T-cell (primary cell): ENCODE measurements at regions not wholly inside any gene's neighbourhood (a gene's known extent, or its start where the extent isn't known, plus 50 kb on each side); places are given as distances from the start of the nearest gene placed in this dataset.
"Not testable (repeated sequence)": the region's sequence is repeated elsewhere in the genome, so short reads cannot be mapped to it uniquely, and the experiment has no call there.

Experiments used
- ATAC-seq, 4 experiments: fragments of 200-7000 bp in 3 of 4; fragments of 150-1000 bp in 1 of 4; cut with Tn5 transposase; replicated peaks in 1 of 4; 1 replicate in 3 of 4; 2 replicates in 1 of 4; pipeline ENCODE4 v1.10.0; 2021; ENCODE audit warnings: moderate library complexity in 3 of 4, mild to moderate bottlenecking in 2 of 4, moderate number of reproducible peaks in 1 of 4
- CTCF ChIA-PET, 2 donors: fragments of 300-600 bp; sonication (Branson Sonifier 250); formaldehyde crosslinking; loops; one replicate each; lab custom pipeline; 2022; ENCODE audit warnings: antibody characterized with exemption in 2 of 2; lab: Charles Lee
- POLR2A ChIA-PET, 2 donors: fragments of 300-600 bp; sonication (Branson Sonifier 250); formaldehyde crosslinking; loops; one replicate each; lab custom pipeline; 2022; ENCODE audit warnings: antibody characterized with exemption in 2 of 2; lab: Charles Lee
- DNase-seq, 35 experiments: peaks; one replicate each; pipeline versions ENCODE4 v3.0.0 to v3.0.0-alpha.2; 2013 to 2023
- H3K27ac ChIP-seq: one replicate; pipeline ENCODE4 v1.5.1; 2013; ENCODE audit warnings: low read length
- H3K27me3 ChIP-seq, 2 experiments: replicated peaks in 1 of 2; 1 replicate in 1 of 2; 2 replicates in 1 of 2; pipeline versions ENCODE4 v1.6.1 to v1.7.0; 2013; ENCODE audit warnings: low read length in 1 of 2, mixed read lengths in 1 of 2; ENCODE audit not compliant: control insufficient read depth in 2 of 2, insufficient read depth in 2 of 2; ENCODE audit errors: extremely low read depth in 1 of 2
- H3K36me3 ChIP-seq, 2 donors: 1 replicate in 1 of 2; 2 replicates in 1 of 2; pipeline versions ENCODE4 v1.6.1 to v1.7.0; 2013; ENCODE audit warnings: low read length in 1 of 2; ENCODE audit not compliant: control insufficient read depth in 2 of 2, insufficient read depth in 1 of 2; ENCODE audit errors: extremely low read depth in 1 of 2
- H3K4me1 ChIP-seq, 2 experiments: 1 replicate in 1 of 2; 2 replicates in 1 of 2; pipeline versions ENCODE4 v1.6.1 to v1.7.0; 2013; ENCODE audit warnings: low read length in 2 of 2, mixed read lengths in 1 of 2; ENCODE audit not compliant: insufficient read depth in 2 of 2, control insufficient read depth in 1 of 2; ENCODE audit errors: extremely low read depth in 1 of 2
- H3K4me3 ChIP-seq, 2 donors: 1 replicate in 1 of 2; 2 replicates in 1 of 2; pipeline versions ENCODE4 v1.5.1 to v1.7.0; 2013; ENCODE audit warnings: mild to moderate bottlenecking in 2 of 2, low read length in 1 of 2, moderate library complexity in 1 of 2; ENCODE audit not compliant: control insufficient read depth in 1 of 2; ENCODE audit errors: extremely low read depth in 1 of 2
- H3K9me3 ChIP-seq: 2 replicates; pipeline ENCODE4 v1.7.0; 2013
- H3K27ac Mint-ChIP-seq, 2 donors: one replicate each; pipeline ENCODE4 v1.8.0; 2020 to 2021; ENCODE audit warnings: mild to moderate bottlenecking in 2 of 2, mixed read lengths in 2 of 2
- H3K27me3 Mint-ChIP-seq, 2 donors: one replicate each; pipeline ENCODE4 v1.8.0; 2021 to 2022; ENCODE audit warnings: mixed read lengths in 2 of 2
- H3K36me3 Mint-ChIP-seq: one replicate; pipeline ENCODE4 v1.8.0; 2021; ENCODE audit warnings: mixed read lengths
- H3K4me1 Mint-ChIP-seq, 3 donors: one replicate each; pipeline ENCODE4 v1.8.0; 2020 to 2022; ENCODE audit warnings: mixed read lengths in 3 of 3, mild to moderate bottlenecking in 1 of 3
- H3K4me3 Mint-ChIP-seq, 3 donors: one replicate each; pipeline ENCODE4 v1.8.0; 2020 to 2022; ENCODE audit warnings: mild to moderate bottlenecking in 3 of 3, mixed read lengths in 3 of 3, moderate library complexity in 3 of 3
- H3K9me3 Mint-ChIP-seq, 3 donors: one replicate each; pipeline ENCODE4 v1.8.0; 2020 to 2022; ENCODE audit warnings: mixed read lengths in 3 of 3
- WGBS: methylation state at CpG from one replicate; pipeline ENCODE4 v1.1.5; 2013; ENCODE audit warnings: missing lambda C conversion rate; ENCODE audit not compliant: insufficient coverage; 5-methylcytosine and 5-hydroxymethylcytosine counted together

DNA sequence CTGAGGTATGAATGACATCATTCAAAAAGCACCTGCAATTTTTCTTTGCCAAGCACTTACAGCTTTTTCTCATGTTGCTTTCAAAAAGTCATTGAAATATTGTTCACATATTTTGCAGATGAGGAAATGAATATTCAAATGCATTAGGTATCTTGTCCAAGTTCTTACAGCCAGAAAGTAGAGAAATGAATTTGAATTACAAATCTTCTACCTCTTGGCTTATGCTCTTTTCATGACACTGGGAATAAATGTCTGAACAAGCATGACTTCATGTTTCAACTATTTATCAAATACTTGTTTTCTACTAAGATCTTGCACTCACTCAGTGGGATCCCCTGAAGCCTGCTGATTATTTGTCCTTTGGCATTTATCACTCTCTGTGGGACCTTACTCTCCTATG lies 267.2 kb upstream of the BTG1 start:
- Histone ChIP-seq H3K27ac (no peak overlapping the region), H3K9me3 (no peaks in the 10 kb centered on the region), H3K36me3 (no peaks in the 10 kb centered on the region), H3K4me1 (peaks cover 0 to 3% of the 10 kb centered on the region in 2 experiments), H3K4me3 (no peak overlapping the region), H3K27me3 (no peaks in the 10 kb centered on the region)
- no peak overlapping the region for H3K4me3 Mint-ChIP-seq
- peaks cover 40 to 43% (median 41%) of the 10 kb centered on the region in 3 donors for H3K4me1 Mint-ChIP-seq
- ATAC-seq (no peak), DNase-seq (no peak)
- ChIA-PET CTCF (no interaction called here), POLR2A (no interaction called here)
- peaks cover 0 to 12% (median 3%) of the 10 kb centered on the region in 3 donors for H3K9me3 Mint-ChIP-seq
- H3K27ac Mint-ChIP-seq, result no peak overlapping the region
- H3K27me3 Mint-ChIP-seq, result no peaks in the 10 kb centered on the region
- H3K36me3 Mint-ChIP-seq, result no peaks in the 10 kb centered on the region

DNA sequence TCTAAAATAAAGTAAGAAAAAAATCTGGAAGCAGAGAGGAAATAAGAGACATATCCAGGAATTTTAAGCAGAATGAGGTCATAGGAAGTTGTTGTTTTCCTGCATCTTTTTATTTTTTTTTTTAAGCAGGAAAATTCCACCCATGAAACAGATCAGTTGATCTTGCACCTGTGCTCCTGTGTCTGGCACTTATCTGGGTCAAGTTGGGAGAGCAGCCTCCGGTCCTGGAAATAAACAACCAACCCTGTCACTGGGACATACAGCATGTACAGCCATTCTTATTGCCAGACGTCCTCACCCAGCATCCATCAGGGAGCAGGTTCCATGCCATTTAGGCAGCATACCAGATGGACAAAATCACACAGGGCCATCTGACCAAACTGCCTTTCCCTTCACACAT lies 266.0 kb upstream of the BTG1 start:
- H3K4me3 ChIP-seq, result no peak overlapping the region
- Mint-ChIP-seq H3K27ac (no peak overlapping the region), H3K27me3 (no peaks in the 10 kb centered on the region), H3K4me1 (peaks cover 40 to 51% (median 47%) of the 10 kb centered on the region in 3 donors), H3K9me3 (peaks cover 0 to 12% (median 3%) of the 10 kb centered on the region in 3 donors), H3K36me3 (no peaks in the 10 kb centered on the region), H3K4me3 (no peak overlapping the region)
- H3K9me3 ChIP-seq, result no peaks in the 10 kb centered on the region
- ChIA-PET CTCF (no interaction called here), POLR2A (no interaction called here)
- ATAC-seq (no peak), DNase-seq (no peak)
- H3K27me3 ChIP-seq, result no peaks in the 10 kb centered on the region
- H3K27ac ChIP-seq, result no peak overlapping the region
- WGBS, result 100% methylated on average over 1 of the region's 2 CpGs
- no peaks in the 10 kb centered on the region for H3K36me3 ChIP-seq
- peaks cover 0 to 4% of the 10 kb centered on the region in 2 experiments for H3K4me1 ChIP-seq

DNA sequence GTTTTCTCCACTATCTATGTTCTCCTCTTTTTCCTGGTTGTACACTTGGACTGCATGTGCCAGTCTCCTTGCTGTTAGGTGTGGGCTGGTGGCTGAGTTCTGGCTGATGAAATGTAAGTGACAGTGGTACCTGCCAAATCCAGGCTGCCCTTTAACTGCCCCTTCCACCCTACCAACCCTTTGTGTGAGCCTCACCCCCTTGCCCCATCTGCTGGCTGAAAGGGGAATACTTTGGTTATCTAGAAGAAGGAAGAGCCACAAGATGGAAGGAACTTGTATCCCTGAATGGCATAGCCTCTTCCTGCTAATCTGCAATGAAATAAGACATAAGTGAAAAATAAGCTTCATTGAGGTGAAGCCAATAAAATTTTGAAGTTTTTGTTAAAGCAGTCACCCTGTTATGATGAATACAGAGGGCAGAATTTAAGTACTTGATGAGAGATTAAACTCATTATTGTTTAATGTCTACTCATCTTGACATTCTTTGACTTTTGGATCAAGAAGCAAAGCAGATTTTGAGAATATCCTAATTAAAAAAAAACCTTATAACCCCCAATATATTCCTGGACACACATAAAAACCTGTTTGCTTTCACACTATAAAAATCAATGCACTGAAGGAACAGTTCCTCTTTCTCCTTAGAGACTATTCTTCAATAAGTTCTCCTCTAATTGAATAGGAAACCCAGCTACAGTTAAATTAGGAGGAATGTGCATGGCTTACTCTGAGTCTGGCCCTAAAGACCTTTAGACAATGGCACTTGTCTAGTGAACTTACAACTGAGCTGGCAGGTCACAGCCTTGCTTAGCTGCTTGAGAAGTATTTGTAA lies 262.6 kb upstream of the BTG1 start:
- Histone ChIP-seq H3K9me3 (no peaks in the 10 kb centered on the region), H3K4me3 (no peak overlapping the region), H3K27me3 (no peaks in the 10 kb centered on the region), H3K27ac (no peak overlapping the region), H3K4me1 (peaks cover 17 to 27% of the 10 kb centered on the region in 2 experiments), H3K36me3 (no peaks in the 10 kb centered on the region)
- Mint-ChIP-seq H3K4me3 (peak overlapping the region in 1 of 3 donors; percentile 16), H3K27me3 (no peaks in the 10 kb centered on the region), H3K4me1 (peaks cover 64 to 69% (median 65%) of the 10 kb centered on the region in 3 donors), H3K27ac (peak overlapping the region; percentile 24 to 72), H3K9me3 (peaks cover 0 to 8% (median 3%) of the 10 kb centered on the region in 3 donors), H3K36me3 (no peaks in the 10 kb centered on the region)
- DNase-seq, result peak in 15 of 35 experiments; percentile 24 to 71 (median 34)
- CTCF ChIA-PET, result interaction anchor here (0.5 to 2.1 kb wide), 8 partner anchors 9 to 1026 kb away, joined by 3 to 7 read pairs (median 3); no protein-coding TSS in a partner anchor
- POLR2A ChIA-PET, result interaction anchor here in 1 of 2 donors (0.7 kb wide), 1 partner anchor 530 kb away, joined by 3 read pairs; no protein-coding TSS in a partner anchor
- ATAC-seq, result no peak

DNA sequence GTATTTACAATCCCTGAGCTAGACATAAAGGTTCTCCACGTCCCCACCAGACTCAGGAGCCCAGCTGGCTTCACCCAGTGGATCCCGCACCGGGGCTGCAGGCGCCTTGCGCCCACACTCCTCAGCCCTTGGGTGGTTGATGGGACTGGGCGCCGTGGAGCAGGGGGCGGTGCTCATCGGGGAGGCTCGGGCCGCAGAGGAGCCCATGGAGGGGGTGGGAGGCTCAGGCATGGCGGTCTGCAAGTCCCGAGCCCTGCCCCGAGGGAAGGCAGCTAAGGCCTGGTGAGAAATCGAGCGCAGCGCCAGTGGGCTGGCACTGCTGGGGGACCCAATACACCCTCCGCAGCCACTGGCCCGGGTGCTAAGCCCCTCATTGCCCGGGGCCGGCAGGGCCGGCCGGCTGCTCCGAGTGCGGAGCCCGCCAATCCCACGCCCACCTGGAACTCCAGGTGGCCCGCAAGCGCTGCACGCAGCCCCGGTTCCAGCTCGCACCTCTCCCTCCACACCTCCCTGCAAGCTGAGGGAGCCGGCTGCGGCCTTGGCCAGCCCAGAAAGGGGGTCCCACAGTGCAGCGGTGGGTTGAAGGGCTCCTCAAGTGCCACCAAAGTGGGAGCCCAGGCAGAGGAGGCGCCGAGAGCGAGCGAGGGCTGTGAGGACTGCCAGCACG lies 260.9 kb upstream of the BTG1 start:
- peaks cover 80 to 82% (median 81%) of the 10 kb centered on the region in 3 donors for H3K4me1 Mint-ChIP-seq
- peak overlapping the region in 1 of 2 donors; percentile 96 for H3K27ac Mint-ChIP-seq
- 99% methylated on average over 11 of the region's 40 CpGs for WGBS
- H3K27me3 Mint-ChIP-seq, POLR2A ChIA-PET, H3K9me3 ChIP-seq, H3K9me3 Mint-ChIP-seq, H3K27me3 ChIP-seq, H3K27ac ChIP-seq, H3K36me3 Mint-ChIP-seq, ATAC-seq, H3K36me3 ChIP-seq, H3K4me3 ChIP-seq, DNase-seq: not testable (repeated sequence)
- peaks cover 33 to 38% of the 10 kb centered on the region in 2 experiments for H3K4me1 ChIP-seq
- CTCF ChIA-PET, result interaction anchor here (0.6 to 2.1 kb wide), 5 partner anchors 7 to 411 kb away, joined by 3 to 9 read pairs (median 5); no protein-coding TSS in a partner anchor
- peak overlapping the region in 1 of 3 donors; percentile 84 for H3K4me3 Mint-ChIP-seq

DNA sequence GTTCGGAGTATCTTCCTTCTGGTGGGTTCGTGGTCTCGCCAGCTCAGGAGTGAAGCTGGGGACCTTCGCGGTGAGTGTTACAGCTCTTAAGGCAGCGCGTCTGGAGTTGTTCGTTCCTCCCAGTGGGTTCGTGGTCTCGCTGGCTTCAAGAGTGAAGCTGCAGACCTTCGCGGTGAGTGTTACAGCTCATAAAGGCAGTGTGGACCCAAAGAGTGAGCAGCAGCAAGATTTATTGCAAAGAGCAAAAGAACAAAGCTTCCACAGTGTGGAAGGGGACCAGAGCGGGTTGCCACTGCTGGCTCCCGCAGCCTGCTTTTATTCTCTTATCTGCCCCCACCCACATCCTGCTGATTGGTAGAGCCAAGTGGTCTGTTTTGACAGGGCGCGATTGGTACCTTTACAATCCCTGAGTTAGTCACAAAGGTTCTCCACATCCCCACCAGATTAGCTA lies 260.2 kb upstream of the BTG1 start:
- 8% methylated on average over 7 of the region's 16 CpGs for WGBS
- Mint-ChIP-seq H3K4me3 (peak overlapping the region; percentile 84 to 87 (median 85)), H3K27ac (peak overlapping the region; percentile 95 to 96), H3K4me1 (peaks cover 83 to 85% (median 84%) of the 10 kb centered on the region in 3 donors), H3K9me3 (peaks cover 0 to 12% (median 3%) of the 10 kb centered on the region in 3 donors)
- DNase-seq, result peak in 31 of 35 experiments; percentile 15 to 65 (median 41)
- H3K36me3 Mint-ChIP-seq, H3K27me3 Mint-ChIP-seq, H3K36me3 ChIP-seq, H3K9me3 ChIP-seq, H3K27me3 ChIP-seq, ATAC-seq: not testable (repeated sequence)
- Histone ChIP-seq H3K4me1 (peaks cover 39 to 44% of the 10 kb centered on the region in 2 experiments), H3K4me3 (peak overlapping the region; percentile 43 to 47), H3K27ac (peak overlapping the region; percentile 81)
- ChIA-PET POLR2A (interaction anchor here (0.6 to 5.5 kb wide), 3 partner anchors 42 to 260 kb away, joined by 3 to 66 read pairs (median 4); partner anchors contain the start of gene BTG1 (in 1 of the 2)), CTCF (interaction anchor here (0.6 to 1.2 kb wide), 2 partner anchors 83 to 165 kb away, joined by 3 read pairs; no protein-coding TSS in a partner anchor)

DNA sequence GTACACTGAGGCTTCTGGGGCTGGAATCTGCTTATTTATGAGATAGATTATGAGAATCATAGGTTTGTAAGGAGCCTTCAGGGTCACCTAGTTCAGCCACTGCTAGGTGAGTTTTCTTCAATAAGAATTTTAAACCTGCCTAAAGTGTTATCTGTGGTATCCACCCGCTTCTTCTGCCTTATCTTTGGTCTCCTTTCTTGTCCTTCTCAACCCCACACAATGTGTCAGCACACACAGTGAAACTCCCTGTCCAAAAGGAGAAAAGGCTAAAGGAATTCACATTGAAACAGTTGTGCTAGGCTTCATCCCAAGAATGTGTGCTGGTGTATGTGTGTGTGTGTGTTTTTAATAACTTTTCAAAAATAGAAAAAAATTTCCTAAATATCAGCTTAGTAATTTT lies 259.3 kb upstream of the BTG1 start:
- H3K27ac Mint-ChIP-seq, result peak overlapping the region; percentile 95 to 96
- peak overlapping the region; percentile 43 to 47 for H3K4me3 ChIP-seq
- peaks cover 0 to 12% (median 0%) of the 10 kb centered on the region in 3 donors for H3K9me3 Mint-ChIP-seq
- H3K27ac ChIP-seq, result peak overlapping the region; percentile 81
- peak in 1 of 35 experiments; percentile 26 for DNase-seq
- no peaks in the 10 kb centered on the region for H3K36me3 Mint-ChIP-seq
- no peaks in the 10 kb centered on the region for H3K36me3 ChIP-seq
- H3K9me3 ChIP-seq, result no peaks in the 10 kb centered on the region
- peak overlapping the region; percentile 49 to 85 (median 84) for H3K4me3 Mint-ChIP-seq
- POLR2A ChIA-PET, result interaction anchor here (0.6 to 5.5 kb wide), 4 partner anchors 41 to 259 kb away, joined by 3 to 66 read pairs (median 4); partner anchors contain the start of gene BTG1 (in 2 of the 2)
- no peak for ATAC-seq
- no peaks in the 10 kb centered on the region for H3K27me3 Mint-ChIP-seq
- no CpG with 5 or more reads among the region's 1 CpG for WGBS
- CTCF ChIA-PET, result interaction anchor here in 1 of 2 donors (1.6 kb wide), 1 partner anchor 593 kb away, joined by 3 read pairs; no protein-coding TSS in a partner anchor
- H3K4me1 Mint-ChIP-seq, result peaks cover 87 to 89% (median 87%) of the 10 kb centered on the region in 3 donors
- H3K27me3 ChIP-seq, result no peaks in the 10 kb centered on the region
- peaks cover 48 to 53% of the 10 kb centered on the region in 2 experiments for H3K4me1 ChIP-seq
